Neuronal stem cell (in vitro differentiated cells): ENCODE measurements at regions not wholly inside any gene's neighbourhood (a gene's known extent, or its start where the extent isn't known, plus 50 kb on each side); places are given as distances from the start of the nearest gene placed in this dataset.
"Not testable (repeated sequence)": the region's sequence is repeated elsewhere in the genome, so short reads cannot be mapped to it uniquely, and the experiment has no call there.

ENCODE experiments used
- DNase-seq: peaks from one replicate; pipeline ENCODE4 v3.0.0-alpha.2; 2013; ENCODE audit warnings: low spot score
- H2AFZ ChIP-seq: one replicate; pipeline ENCODE4 v1.6.1; 2013; ENCODE audit warnings: mild to moderate bottlenecking, low read length, inconsistent platforms
- H2AK5ac ChIP-seq: 2 replicates; pipeline ENCODE4 v1.6.1; 2013; ENCODE audit warnings: low read depth, mild to moderate bottlenecking, inconsistent platforms, low read length, moderate library complexity, mixed read lengths
- H2BK120ac ChIP-seq: 2 replicates; pipeline ENCODE4 v1.6.1; 2013; ENCODE audit warnings: low read depth, mild to moderate bottlenecking, inconsistent platforms, low read length, moderate library complexity, mixed read lengths
- H2BK12ac ChIP-seq: one replicate; pipeline ENCODE4 v1.6.1; 2013; ENCODE audit warnings: low read length, inconsistent platforms
- H2BK15ac ChIP-seq: 2 replicates; pipeline ENCODE4 v1.6.1; 2013; ENCODE audit warnings: mild to moderate bottlenecking, low read length, inconsistent platforms, mixed read lengths
- H2BK5ac ChIP-seq: one replicate; pipeline ENCODE4 v1.6.1; 2013; ENCODE audit warnings: inconsistent platforms, mild to moderate bottlenecking, low read length, moderate library complexity
- H3K14ac ChIP-seq: one replicate; pipeline ENCODE4 v1.6.1; 2013; ENCODE audit warnings: low read length, inconsistent platforms
- H3K18ac ChIP-seq: 2 replicates; pipeline ENCODE4 v1.6.1; 2013; ENCODE audit warnings: low read length, inconsistent platforms
- H3K23ac ChIP-seq: 2 replicates; pipeline ENCODE4 v1.6.1; 2013; ENCODE audit warnings: low read depth, mild to moderate bottlenecking, mixed read lengths, low read length, inconsistent platforms; ENCODE audit not compliant: poor library complexity
- H3K27ac ChIP-seq: replicated peaks from 3 replicates; pipeline ENCODE4 v1.5.1; 2013; ENCODE audit warnings: low read length, inconsistent platforms
- H3K27me3 ChIP-seq, 3 experiments: 2 replicates each; pipeline ENCODE4 v1.6.1; 2013; ENCODE audit warnings: low read length in 3 of 3, mild to moderate bottlenecking in 2 of 3, inconsistent platforms in 1 of 3, low read depth in 1 of 3, mixed read lengths in 1 of 3, moderate library complexity in 1 of 3; ENCODE audit not compliant: control insufficient read depth in 3 of 3, insufficient read depth in 3 of 3
- H3K36me3 ChIP-seq, 2 donors: replicated peaks in 1 of 2; 2 replicates each; pipeline ENCODE4 v1.6.1; 2013; ENCODE audit warnings: low read length in 2 of 2; ENCODE audit not compliant: control insufficient read depth in 2 of 2, insufficient read depth in 2 of 2
- H3K4ac ChIP-seq: 2 replicates; pipeline ENCODE4 v1.6.1; 2013; ENCODE audit warnings: inconsistent platforms, mild to moderate bottlenecking, low read length, moderate library complexity
- H3K4me1 ChIP-seq, 2 donors: 1 replicate in 1 of 2; 2 replicates in 1 of 2; pipeline ENCODE4 v1.6.1; 2013; ENCODE audit warnings: low read length in 2 of 2, low read depth in 1 of 2; ENCODE audit not compliant: control insufficient read depth in 2 of 2, insufficient read depth in 1 of 2
- H3K4me2 ChIP-seq: one replicate; pipeline ENCODE4 v1.6.1; 2013; ENCODE audit warnings: mild to moderate bottlenecking, low read length, inconsistent platforms; ENCODE audit not compliant: insufficient read depth, poor library complexity, severe bottlenecking
- H3K4me3 ChIP-seq, 2 donors: 2 replicates each; pipeline ENCODE4 v1.5.1; 2013; ENCODE audit warnings: low read length in 2 of 2, mild to moderate bottlenecking in 2 of 2, inconsistent platforms in 1 of 2, moderate library complexity in 1 of 2
- H3K79me1 ChIP-seq: one replicate; pipeline ENCODE4 v1.6.1; 2013; ENCODE audit warnings: low read depth, mild to moderate bottlenecking, inconsistent platforms, low read length, moderate library complexity
- H3K9ac ChIP-seq: one replicate; pipeline ENCODE4 v1.6.1; 2013; ENCODE audit warnings: mild to moderate bottlenecking, low read depth, low read length, inconsistent platforms; ENCODE audit not compliant: poor library complexity
- H3K9me3 ChIP-seq, 2 donors: replicated peaks in 1 of 2; 2 replicates each; pipeline versions ENCODE3 to v1.6.1; 2013; ENCODE audit warnings: low read length in 2 of 2, mild to moderate bottlenecking in 2 of 2, inconsistent platforms in 1 of 2, low read depth in 1 of 2, mixed read lengths in 1 of 2, moderate library complexity in 1 of 2; ENCODE audit not compliant: control insufficient read depth in 2 of 2, insufficient read depth in 1 of 2
- H4K8ac ChIP-seq: one replicate; pipeline ENCODE4 v1.6.1; 2013; ENCODE audit warnings: low read depth, mild to moderate bottlenecking, inconsistent platforms, low read length, moderate library complexity
- H4K91ac ChIP-seq: one replicate; pipeline ENCODE4 v1.6.1; 2013; ENCODE audit warnings: low read length, low read depth, mild to moderate bottlenecking, inconsistent platforms; ENCODE audit not compliant: poor library complexity
- WGBS, 2 donors: extraction: QIAGEN DNeasy Blood & Tissue Kit; methylation state at CpG; one replicate each; pipeline ENCODE4 v1.1.7; 2013; ENCODE audit warnings: missing lambda C conversion rate in 2 of 2, mixed read lengths in 1 of 2; ENCODE audit not compliant: insufficient read length in 2 of 2, insufficient replicate concordance in 1 of 2; ENCODE audit errors: extremely low coverage in 2 of 2; 5-methylcytosine and 5-hydroxymethylcytosine counted together

GRCh38 chr1:148049115-148049496 is 103.0 kb downstream of the NBPF11 start:
- peak; percentile 1 for DNase-seq
- H3K27ac ChIP-seq, H2AK5ac ChIP-seq, H4K8ac ChIP-seq, H3K79me1 ChIP-seq, H2BK12ac ChIP-seq, H3K9me3 ChIP-seq, H2BK15ac ChIP-seq, H3K4ac ChIP-seq, H2BK120ac ChIP-seq, H3K23ac ChIP-seq, H3K4me1 ChIP-seq, H3K27me3 ChIP-seq, H4K91ac ChIP-seq, H2BK5ac ChIP-seq, H3K9ac ChIP-seq, H3K14ac ChIP-seq, H3K36me3 ChIP-seq, H3K18ac ChIP-seq: not testable (repeated sequence)
- WGBS, 2 donors = no CpG with 5 or more reads among the region's 25 CpGs
- peak overlapping the region; percentile 6 to 77 for H3K4me3 ChIP-seq
- H3K4me2 ChIP-seq = peak overlapping the region; percentile 18
- peak overlapping the region; percentile 45 for H2AFZ ChIP-seq

- not testable (repeated sequence) for H3K27me3 ChIP-seq, H2BK5ac ChIP-seq, H3K14ac ChIP-seq, H3K4ac ChIP-seq, H3K9me3 ChIP-seq, H3K9ac ChIP-seq, H3K4me1 ChIP-seq, H3K36me3 ChIP-seq, H3K27ac ChIP-seq, H2BK120ac ChIP-seq, H3K18ac ChIP-seq, H2AK5ac ChIP-seq, H2BK12ac ChIP-seq, H4K8ac ChIP-seq, H3K79me1 ChIP-seq, H4K91ac ChIP-seq, H2BK15ac ChIP-seq, H3K23ac ChIP-seq
- WGBS, 2 donors = no CpG with 5 or more reads among the region's 51 CpGs
- Histone ChIP-seq H3K4me2 (peak overlapping the region; percentile 11), H2AFZ (peak overlapping the region; percentile 45), H3K4me3 (peak overlapping the region; percentile 6 to 77)
- peak; percentile 20 for DNase-seq
Observed at GRCh38 chr1:148048423-148049114, 103.5 kb downstream of the NBPF11 start.

- H2AFZ ChIP-seq, H3K4ac ChIP-seq, H3K79me1 ChIP-seq, H2BK15ac ChIP-seq, H2BK120ac ChIP-seq, DNase-seq, H3K9me3 ChIP-seq, H4K91ac ChIP-seq, H3K14ac ChIP-seq, H3K4me2 ChIP-seq, H4K8ac ChIP-seq, H2AK5ac ChIP-seq, H2BK12ac ChIP-seq, H3K9ac ChIP-seq, H3K4me3 ChIP-seq, H3K23ac ChIP-seq, H3K27me3 ChIP-seq, H3K4me1 ChIP-seq, H3K36me3 ChIP-seq, H2BK5ac ChIP-seq, H3K18ac ChIP-seq, H3K27ac ChIP-seq: not testable (repeated sequence)
- whole genome bisulfite sequencing, 2 donors = no CpG with 5 or more reads among the region's 4 CpGs
Observed at GRCh38 chr1:148045872-148046271, 106.2 kb downstream of the NBPF11 start.

GRCh38 chr1:148044495-148044894 is 107.6 kb downstream of the NBPF11 start:
- not testable (repeated sequence) for DNase-seq

More at GRCh38 chr1:148044495-148044894, 107.6 kb downstream of the NBPF11 start:
- H3K4me3 ChIP-seq, H3K9ac ChIP-seq, H2AFZ ChIP-seq, H2BK15ac ChIP-seq, H3K4ac ChIP-seq, H3K9me3 ChIP-seq, H3K36me3 ChIP-seq, H4K91ac ChIP-seq, H3K4me2 ChIP-seq, H3K27ac ChIP-seq, H2AK5ac ChIP-seq, H3K79me1 ChIP-seq, H3K18ac ChIP-seq, H2BK5ac ChIP-seq, H4K8ac ChIP-seq, H3K27me3 ChIP-seq, H3K23ac ChIP-seq, H3K14ac ChIP-seq, H3K4me1 ChIP-seq, H2BK12ac ChIP-seq, H2BK120ac ChIP-seq: not testable (repeated sequence)
- no CpG with 5 or more reads among the region's 6 CpGs for WGBS, 2 donors
